ENCODE measurements at regions not wholly inside any gene's neighbourhood (a gene's known extent, or its start where the extent isn't known, plus 50 kb on each side); places are given as distances from the start of the nearest gene placed in this dataset.
A peak's percentile ranks its signal among the peaks of the same experiment; 100 is the strongest.
"Not testable (repeated sequence)": the region's sequence is repeated elsewhere in the genome, so short reads cannot be mapped to it uniquely, and the experiment has no call there.

- H3K36me3 Mint-ChIP-seq; POLR2A ChIA-PET (ENCODE audit: partially characterized antibody); H3K9me3 Mint-ChIP-seq; H3K9me3 ChIP-seq (ENCODE audit: control insufficient read depth in 1 of 2, low read length in 2 of 2); CTCF ChIA-PET (ENCODE audit: partially characterized antibody); H3K27me3 ChIP-seq (ENCODE audit: insufficient read depth, low read length); H3K36me3 ChIP-seq (ENCODE audit: insufficient read depth, low read length); H3K27me3 Mint-ChIP-seq; DNase-seq; intact Hi-C loops (cut with micrococcal nuclease): not testable (repeated sequence)
- Histone ChIP-seq H3K4me3 (ENCODE audit: low read length in 2 of 2) (peak overlapping the region in 1 of 2 donors; percentile 40), H3K27ac (ENCODE audit: low read depth, low read length) (peak overlapping the region; percentile 85), H3K4me1 (ENCODE audit: insufficient read depth, low read length) (peaks cover 26% of the 10 kb centered on the region)
- peak overlapping the region; percentile 96 to 100 (median 98) for H3K27ac Mint-ChIP-seq
- peak overlapping the region; percentile 77 to 96 (median 83) for H3K4me3 Mint-ChIP-seq
- H3K4me1 Mint-ChIP-seq = peaks cover 28 to 56% (median 37%) of the 10 kb centered on the region in 4 donors
Observed at GRCh38 chr11:3512751-3513150, 129.0 kb downstream of the ART5 start.

- Mint-ChIP-seq H3K27ac (peak overlapping the region; percentile 96 to 100 (median 98)), H3K4me1 (peaks cover 28 to 56% (median 37%) of the 10 kb centered on the region in 4 donors), H3K4me3 (peak overlapping the region; percentile 77 to 96 (median 83))
- Histone ChIP-seq H3K27ac (ENCODE audit: low read depth, low read length) (peak overlapping the region; percentile 85), H3K4me3 (ENCODE audit: low read length in 2 of 2) (peak overlapping the region in 1 of 2 donors; percentile 40), H3K4me1 (ENCODE audit: insufficient read depth, low read length) (peaks cover 26% of the 10 kb centered on the region)
- intact Hi-C loops (cut with micrococcal nuclease); H3K9me3 ChIP-seq (ENCODE audit: control insufficient read depth in 1 of 2, low read length in 2 of 2); H3K9me3 Mint-ChIP-seq; POLR2A ChIA-PET (ENCODE audit: partially characterized antibody); H3K27me3 ChIP-seq (ENCODE audit: insufficient read depth, low read length); CTCF ChIA-PET (ENCODE audit: partially characterized antibody); H3K27me3 Mint-ChIP-seq; H3K36me3 ChIP-seq (ENCODE audit: insufficient read depth, low read length); H3K36me3 Mint-ChIP-seq: not testable (repeated sequence)
- peak; percentile 76 to 87 (median 81) for DNase-seq
Observed at GRCh38 chr11:3512133-3512703, 129.6 kb downstream of the ART5 start.

GRCh38 chr11:3511416-3512132 is 130.2 kb downstream of the ART5 start:
- peak overlapping the region in 1 of 2 donors; percentile 24 for H3K4me3 ChIP-seq (ENCODE audit: low read length in 2 of 2)
- H3K27me3 Mint-ChIP-seq; intact Hi-C loops (cut with micrococcal nuclease); H3K36me3 ChIP-seq (ENCODE audit: insufficient read depth, low read length); H3K27me3 ChIP-seq (ENCODE audit: insufficient read depth, low read length); H3K9me3 ChIP-seq (ENCODE audit: control insufficient read depth in 1 of 2, low read length in 2 of 2); CTCF ChIA-PET (ENCODE audit: partially characterized antibody); H3K36me3 Mint-ChIP-seq; POLR2A ChIA-PET (ENCODE audit: partially characterized antibody); H3K9me3 Mint-ChIP-seq: not testable (repeated sequence)
- Mint-ChIP-seq H3K4me1 (peaks cover 26 to 56% (median 33%) of the 10 kb centered on the region in 4 donors), H3K4me3 (peak overlapping the region; percentile 77 to 96 (median 83)), H3K27ac (peak overlapping the region; percentile 96 to 100 (median 98))
- peaks cover 26% of the 10 kb centered on the region for H3K4me1 ChIP-seq (ENCODE audit: insufficient read depth, low read length)
- H3K27ac ChIP-seq (ENCODE audit: low read depth, low read length) = peak overlapping the region; percentile 85
- peak in 3 of 5 donors; percentile 33 to 48 (median 36) for DNase-seq

DNA sequence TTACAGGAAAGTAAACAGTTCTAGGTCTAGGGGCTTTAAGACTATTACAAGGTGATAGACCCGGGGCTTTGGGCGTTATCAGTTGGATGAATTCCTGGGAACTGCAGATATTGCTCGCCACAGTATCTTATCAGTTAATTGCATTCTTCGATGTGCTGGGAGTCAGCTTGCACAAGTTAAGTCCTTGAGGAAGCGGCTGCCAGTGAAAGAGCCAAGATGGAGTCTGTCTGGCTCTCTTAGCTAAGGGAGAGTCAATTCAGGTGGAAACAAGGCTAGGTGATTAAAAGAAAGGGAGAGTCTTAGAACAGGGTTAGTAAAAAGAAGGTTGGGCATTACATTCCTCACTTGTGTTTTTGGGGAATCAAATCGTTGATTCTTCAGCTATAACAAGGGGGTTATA is 130.6 kb upstream of the ZNF195 start:
- H3K36me3 Mint-ChIP-seq; H3K4me3 ChIP-seq (ENCODE audit: low read length in 2 of 2); H3K9me3 Mint-ChIP-seq; H3K27me3 Mint-ChIP-seq; CTCF ChIA-PET (ENCODE audit: partially characterized antibody); H3K27me3 ChIP-seq (ENCODE audit: insufficient read depth, low read length); H3K4me3 Mint-ChIP-seq; H3K27ac ChIP-seq (ENCODE audit: low read depth, low read length); POLR2A ChIA-PET (ENCODE audit: partially characterized antibody); intact Hi-C loops (cut with micrococcal nuclease); H3K36me3 ChIP-seq (ENCODE audit: insufficient read depth, low read length); DNase-seq; H3K9me3 ChIP-seq (ENCODE audit: control insufficient read depth in 1 of 2, low read length in 2 of 2): not testable (repeated sequence)
- peaks cover 25 to 44% (median 30%) of the 10 kb centered on the region in 4 donors for H3K4me1 Mint-ChIP-seq
- peak overlapping the region in 5 of 7 donors; percentile 24 to 69 (median 46) for H3K27ac Mint-ChIP-seq
- peaks cover 26% of the 10 kb centered on the region for H3K4me1 ChIP-seq (ENCODE audit: insufficient read depth, low read length)

GRCh38 chr11:3499198-3499597 is 120.3 kb upstream of the ZNF195 start:
- H3K27me3 ChIP-seq (ENCODE audit: insufficient read depth, low read length); H3K36me3 Mint-ChIP-seq; H3K4me1 Mint-ChIP-seq; H3K36me3 ChIP-seq (ENCODE audit: insufficient read depth, low read length); H3K4me3 ChIP-seq (ENCODE audit: low read length in 2 of 2); H3K27ac ChIP-seq (ENCODE audit: low read depth, low read length); H3K9me3 Mint-ChIP-seq; intact Hi-C loops (cut with micrococcal nuclease); H3K4me1 ChIP-seq (ENCODE audit: insufficient read depth, low read length); H3K4me3 Mint-ChIP-seq; POLR2A ChIA-PET (ENCODE audit: partially characterized antibody); CTCF ChIA-PET (ENCODE audit: partially characterized antibody); H3K9me3 ChIP-seq (ENCODE audit: control insufficient read depth in 1 of 2, low read length in 2 of 2); H3K27me3 Mint-ChIP-seq; DNase-seq: not testable (repeated sequence)
- H3K27ac Mint-ChIP-seq = peak overlapping the region in 3 of 7 donors; percentile 6 to 81 (median 80)

DNA sequence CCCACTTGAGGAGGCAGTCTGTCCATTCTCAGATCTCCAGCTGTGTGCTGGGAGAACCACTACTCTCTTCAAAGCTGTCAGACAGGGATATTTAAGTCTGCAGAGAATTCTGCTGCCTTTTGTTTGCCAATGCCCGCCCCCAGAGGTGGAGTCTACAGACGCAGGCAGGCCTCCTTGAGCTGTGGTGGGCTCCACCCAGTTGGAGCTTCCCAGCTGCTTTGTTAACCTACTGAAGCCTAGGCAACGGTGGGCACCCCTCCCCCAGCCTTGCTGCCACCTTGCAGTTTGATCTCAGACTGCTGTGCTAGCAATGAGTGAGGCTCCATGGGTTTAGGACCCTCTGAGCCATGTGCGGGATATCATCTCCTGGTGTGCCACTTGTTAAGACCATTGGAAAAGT is 119.4 kb upstream of the ZNF195 start:
- peak overlapping the region in 2 of 7 donors; percentile 18 to 37 for H3K27ac Mint-ChIP-seq
- H3K4me1 Mint-ChIP-seq; H3K27ac ChIP-seq (ENCODE audit: low read depth, low read length); H3K4me1 ChIP-seq (ENCODE audit: insufficient read depth, low read length); H3K9me3 Mint-ChIP-seq; intact Hi-C loops (cut with micrococcal nuclease); POLR2A ChIA-PET (ENCODE audit: partially characterized antibody); H3K27me3 ChIP-seq (ENCODE audit: insufficient read depth, low read length); CTCF ChIA-PET (ENCODE audit: partially characterized antibody); H3K4me3 ChIP-seq (ENCODE audit: low read length in 2 of 2); H3K36me3 Mint-ChIP-seq; H3K9me3 ChIP-seq (ENCODE audit: control insufficient read depth in 1 of 2, low read length in 2 of 2); H3K4me3 Mint-ChIP-seq; H3K36me3 ChIP-seq (ENCODE audit: insufficient read depth, low read length); H3K27me3 Mint-ChIP-seq: not testable (repeated sequence)
- DNase-seq = peak in 4 of 5 donors; percentile 39 to 67 (median 62)

GRCh38 chr11:3493152-3493551 is 114.2 kb upstream of the ZNF195 start:
- H3K4me3 Mint-ChIP-seq; H3K4me1 ChIP-seq (ENCODE audit: insufficient read depth, low read length); H3K27ac ChIP-seq (ENCODE audit: low read depth, low read length); H3K9me3 ChIP-seq (ENCODE audit: control insufficient read depth in 1 of 2, low read length in 2 of 2); H3K27ac Mint-ChIP-seq; H3K9me3 Mint-ChIP-seq; H3K27me3 Mint-ChIP-seq; H3K27me3 ChIP-seq (ENCODE audit: insufficient read depth, low read length); H3K4me1 Mint-ChIP-seq; intact Hi-C loops (cut with micrococcal nuclease); DNase-seq; CTCF ChIA-PET (ENCODE audit: partially characterized antibody); POLR2A ChIA-PET (ENCODE audit: partially characterized antibody); H3K4me3 ChIP-seq (ENCODE audit: low read length in 2 of 2); H3K36me3 ChIP-seq (ENCODE audit: insufficient read depth, low read length); H3K36me3 Mint-ChIP-seq: not testable (repeated sequence)
